ENCODE measurements at regions not wholly inside any gene's neighbourhood (a gene's known extent, or its start where the extent isn't known, plus 50 kb on each side); places are given as distances from the start of the nearest gene placed in this dataset.

GRCh38 chr12:13812168-13812567, 169.2 kb downstream of the GRIN2B start:
- TF ChIP-seq ZNF777 (CRISPR knock-in tag; IDR thresholded peaks at IDR 0.05) (no peak), CREB1 (IDR thresholded peaks at IDR 0.05) (no peak), CREB1 (CRISPR knock-in tag; IDR thresholded peaks at IDR 0.05) (no peak), ZNF776 (CRISPR knock-in tag; IDR thresholded peaks at IDR 0.05) (no peak), STAT5B (CRISPR knock-in tag; IDR thresholded peaks at IDR 0.05) (no peak), ZBTB10 (CRISPR knock-in tag; IDR thresholded peaks at IDR 0.05; ENCODE audit: borderline replicate concordance) (no peak), HCFC1 (IDR thresholded peaks at IDR 0.05; ENCODE audit: low read depth, low read length) (no peak), HNF4G (IDR thresholded peaks at IDR 0.05; ENCODE audit: borderline replicate concordance, low read depth, low read length) (no peak), HNF4G (CRISPR knock-in tag; IDR thresholded peaks at IDR 0.05; ENCODE audit: borderline replicate concordance, low read depth) (no peak), ZNF335 (CRISPR knock-in tag; IDR thresholded peaks at IDR 0.05) (no peak), PRDM15 (CRISPR knock-in tag; IDR thresholded peaks at IDR 0.05) (no peak), SP140L (CRISPR knock-in tag; IDR thresholded peaks at IDR 0.05; ENCODE audit: borderline replicate concordance) (no peak)
- TF ChIP-seq, protein P1, sequence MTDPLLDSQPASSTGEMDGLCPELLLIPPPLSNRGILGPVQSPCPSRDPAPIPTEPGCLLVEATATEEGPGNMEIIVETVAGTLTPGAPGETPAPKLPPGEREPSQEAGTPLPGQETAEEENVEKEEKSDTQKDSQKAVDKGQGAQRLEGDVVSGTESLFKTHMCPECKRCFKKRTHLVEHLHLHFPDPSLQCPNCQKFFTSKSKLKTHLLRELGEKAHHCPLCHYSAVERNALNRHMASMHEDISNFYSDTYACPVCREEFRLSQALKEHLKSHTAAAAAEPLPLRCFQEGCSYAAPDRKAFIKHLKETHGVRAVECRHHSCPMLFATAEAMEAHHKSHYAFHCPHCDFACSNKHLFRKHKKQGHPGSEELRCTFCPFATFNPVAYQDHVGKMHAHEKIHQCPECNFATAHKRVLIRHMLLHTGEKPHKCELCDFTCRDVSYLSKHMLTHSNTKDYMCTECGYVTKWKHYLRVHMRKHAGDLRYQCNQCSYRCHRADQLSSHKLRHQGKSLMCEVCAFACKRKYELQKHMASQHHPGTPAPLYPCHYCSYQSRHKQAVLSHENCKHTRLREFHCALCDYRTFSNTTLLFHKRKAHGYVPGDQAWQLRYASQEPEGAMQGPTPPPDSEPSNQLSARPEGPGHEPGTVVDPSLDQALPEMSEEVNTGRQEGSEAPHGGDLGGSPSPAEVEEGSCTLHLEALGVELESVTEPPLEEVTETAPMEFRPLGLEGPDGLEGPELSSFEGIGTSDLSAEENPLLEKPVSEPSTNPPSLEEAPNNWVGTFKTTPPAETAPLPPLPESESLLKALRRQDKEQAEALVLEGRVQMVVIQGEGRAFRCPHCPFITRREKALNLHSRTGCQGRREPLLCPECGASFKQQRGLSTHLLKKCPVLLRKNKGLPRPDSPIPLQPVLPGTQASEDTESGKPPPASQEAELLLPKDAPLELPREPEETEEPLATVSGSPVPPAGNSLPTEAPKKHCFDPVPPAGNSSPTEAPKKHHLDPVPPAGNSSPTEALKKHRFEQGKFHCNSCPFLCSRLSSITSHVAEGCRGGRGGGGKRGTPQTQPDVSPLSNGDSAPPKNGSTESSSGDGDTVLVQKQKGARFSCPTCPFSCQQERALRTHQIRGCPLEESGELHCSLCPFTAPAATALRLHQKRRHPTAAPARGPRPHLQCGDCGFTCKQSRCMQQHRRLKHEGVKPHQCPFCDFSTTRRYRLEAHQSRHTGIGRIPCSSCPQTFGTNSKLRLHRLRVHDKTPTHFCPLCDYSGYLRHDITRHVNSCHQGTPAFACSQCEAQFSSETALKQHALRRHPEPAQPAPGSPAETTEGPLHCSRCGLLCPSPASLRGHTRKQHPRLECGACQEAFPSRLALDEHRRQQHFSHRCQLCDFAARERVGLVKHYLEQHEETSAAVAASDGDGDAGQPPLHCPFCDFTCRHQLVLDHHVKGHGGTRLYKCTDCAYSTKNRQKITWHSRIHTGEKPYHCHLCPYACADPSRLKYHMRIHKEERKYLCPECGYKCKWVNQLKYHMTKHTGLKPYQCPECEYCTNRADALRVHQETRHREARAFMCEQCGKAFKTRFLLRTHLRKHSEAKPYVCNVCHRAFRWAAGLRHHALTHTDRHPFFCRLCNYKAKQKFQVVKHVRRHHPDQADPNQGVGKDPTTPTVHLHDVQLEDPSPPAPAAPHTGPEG (CRISPR knock-in tag; IDR thresholded peaks at IDR 0.05): no peak
- Histone ChIP-seq H2AFZ (ENCODE audit: low read length) (no peak overlapping the region), H4K20me1 (ENCODE audit: insufficient read depth, low read length) (no peaks in the 10 kb centered on the region), H3K4me1 (ENCODE audit: insufficient read depth, low read length) (no peaks in the 10 kb centered on the region), H3K27ac (ENCODE audit: extremely low read length, insufficient read depth, low read length) (no peak overlapping the region), H3K36me3 (replicated peaks in 1 of 2; ENCODE audit: control insufficient read depth in 1 of 2, insufficient read depth in 2 of 2, low read length in 2 of 2) (no peaks in the 10 kb centered on the region), H3K9me3 (ENCODE audit: low read length) (no peaks in the 10 kb centered on the region), H3K4me2 (ENCODE audit: low read depth, low read length) (no peak overlapping the region), H3K79me2 (ENCODE audit: insufficient read depth, low read length) (no peaks in the 10 kb centered on the region), H3K27me3 (ENCODE audit: control insufficient read depth in 1 of 2, insufficient read depth in 2 of 2, low read length in 2 of 2) (no peaks in the 10 kb centered on the region), H3K4me3 (replicated peaks in 1 of 3; ENCODE audit: insufficient read depth in 1 of 3, low read depth in 2 of 3, low read length in 3 of 3) (no peak overlapping the region), H3K9ac (ENCODE audit: insufficient read depth, low read depth, low read length) (no peak overlapping the region)
- intact Hi-C loops (cut with micrococcal nuclease; ENCODE audit: unreplicated experiment): no loop called here
- DNase-seq (ENCODE audit: low spot score) (no peak), ATAC-seq (no peak), FAIRE-seq (no peak)
- ChIA-PET POLR2A (no interaction called here), CTCF (ENCODE audit: low intra/inter-chr PET ratio, low total read pairs) (no interaction called here)
- in situ Hi-C loops (cut with HindIII; ENCODE audit: extremely low pct_ligation_motif_present, low pct_unique_long_range_greater_than_20kb): no loop called here
- no TSS peak for BruUV-seq (replicated peaks)

Measured in HepG2 (cell line).